Upper lobe of right lung (tissue), 1 donor: ENCODE measurements at regions not wholly inside any gene's neighbourhood (a gene's known extent, or its start where the extent isn't known, plus 50 kb on each side); places are given as distances from the start of the nearest gene placed in this dataset.

Experiments used
- ATAC-seq: fragments of 200-7000 bp; cut with Tn5 transposase; one replicate; pipeline ENCODE4 v1.9.1; 2020; ENCODE audit warnings: mild to moderate bottlenecking, moderate library complexity
- DNase-seq: peaks from one replicate; pipeline ENCODE4 v3.0.0-alpha.2; 2020
- H3K27ac ChIP-seq: fragments of 200-600 bp; one replicate; pipeline ENCODE4 v1.8.0; 2022
- H3K27me3 ChIP-seq: fragments of 200-600 bp; one replicate; pipeline ENCODE4 v1.8.0; 2022; ENCODE audit warnings: mild to moderate bottlenecking
- H3K36me3 ChIP-seq: fragments of 200-600 bp; one replicate; pipeline ENCODE4 v1.8.0; 2022
- H3K4me1 ChIP-seq: fragments of 200-600 bp; one replicate; pipeline ENCODE4 v1.8.0; 2022
- H3K4me3 ChIP-seq: fragments of 200-600 bp; one replicate; pipeline ENCODE4 v1.8.0; 2022; ENCODE audit warnings: mild to moderate bottlenecking
- H3K9me3 ChIP-seq: fragments of 200-600 bp; one replicate; pipeline ENCODE4 v1.8.0; 2022
- CTCF ChIP-seq: fragments of 200-600 bp; IDR thresholded peaks from one replicate; pipeline ENCODE4 v1.8.0; 2022; ENCODE audit warnings: antibody characterized with exemption
- intact Hi-C: fragments of 100-400 bp; cut with DNase I; formaldehyde crosslinking; loops from one replicate; pipeline ENCODE4 v1.11.0; 2022
- donor health status: DM: no; HTN: yes; CAD: no; lungs with severe emphysema.

- peaks cover 35% of the 10 kb centered on the region for H3K27me3 ChIP-seq
- H3K36me3 ChIP-seq = no peaks in the 10 kb centered on the region
- no peaks in the 10 kb centered on the region for H3K9me3 ChIP-seq
- no peaks in the 10 kb centered on the region for H3K4me1 ChIP-seq
- intact Hi-C loops = no loop called here
- ATAC-seq (no peak), DNase-seq (no peak)
- H3K27ac ChIP-seq = no peak overlapping the region
- no peak for TF ChIP-seq CTCF
- H3K4me3 ChIP-seq = no peak overlapping the region
Observed at GRCh38 chr20:58153121-58153520, 75.3 kb downstream of the ANKRD60 start.

GRCh38 chr20:58150772-58151171, 77.7 kb downstream of the ANKRD60 start:
- no peaks in the 10 kb centered on the region for H3K9me3 ChIP-seq
- ATAC-seq = no peak
- H3K36me3 ChIP-seq = no peaks in the 10 kb centered on the region
- H3K27ac ChIP-seq = no peak overlapping the region
- no peak for DNase-seq
- intact Hi-C loops = no loop called here
- no peaks in the 10 kb centered on the region for H3K4me1 ChIP-seq
- H3K4me3 ChIP-seq = no peak overlapping the region
- H3K27me3 ChIP-seq = peaks cover 35% of the 10 kb centered on the region
- no peak for TF ChIP-seq CTCF

- Histone ChIP-seq H3K4me3 (no peak overlapping the region), H3K27me3 (peaks cover 35% of the 10 kb centered on the region), H3K27ac (no peak overlapping the region), H3K36me3 (no peaks in the 10 kb centered on the region), H3K4me1 (no peaks in the 10 kb centered on the region), H3K9me3 (no peaks in the 10 kb centered on the region)
- no peak for TF ChIP-seq CTCF
- intact Hi-C loops = no loop called here
- ATAC-seq (no peak), DNase-seq (no peak)
Observed at GRCh38 chr20:58149437-58150091, 78.9 kb downstream of the ANKRD60 start.

GRCh38 chr20:58148891-58149290, 79.6 kb downstream of the ANKRD60 start:
- no peak for ATAC-seq
- TF ChIP-seq CTCF = no peak
- no peaks in the 10 kb centered on the region for H3K9me3 ChIP-seq
- H3K4me1 ChIP-seq = no peaks in the 10 kb centered on the region
- no peak for DNase-seq
- peaks cover 35% of the 10 kb centered on the region for H3K27me3 ChIP-seq
- no peak overlapping the region for H3K4me3 ChIP-seq
- intact Hi-C loops = no loop called here
- H3K27ac ChIP-seq = no peak overlapping the region
- H3K36me3 ChIP-seq = no peaks in the 10 kb centered on the region

- Histone ChIP-seq H3K4me1 (no peaks in the 10 kb centered on the region), H3K9me3 (no peaks in the 10 kb centered on the region), H3K27me3 (peaks cover 29% of the 10 kb centered on the region), H3K27ac (no peak overlapping the region), H3K4me3 (no peak overlapping the region), H3K36me3 (no peaks in the 10 kb centered on the region)
- intact Hi-C loops = no loop called here
- DNase-seq = peak; percentile 44
- ATAC-seq = peak; percentile 17
- TF ChIP-seq CTCF = no peak
Observed at GRCh38 chr20:58147628-58148370, 80.7 kb downstream of the ANKRD60 start.
